CD4-positive, alpha-beta T cell treated with Interleukin-17A for 4 hours (primary cell): ENCODE measurements at regions not wholly inside any gene's neighbourhood (a gene's known extent, or its start where the extent isn't known, plus 50 kb on each side); places are given as distances from the start of the nearest gene placed in this dataset.

Source experiments
- DNase-seq: peaks from one replicate; pipeline ENCODE4 v3.0.0-alpha.2; 2020; ENCODE audit warnings: mixed read lengths

GRCh38 chr5:77157732-77158532, 52.5 kb upstream of the PDE8B start:
- DNase-seq: no peak

GRCh38 chr5:77156379-77156778, 54.1 kb upstream of the PDE8B start:
- no peak for DNase-seq

GRCh38 chr5:77155179-77155785, 55.2 kb upstream of the PDE8B start:
- peak; percentile 51 for DNase-seq

- DNase-seq: no peak
These were observed 58.0 kb upstream of the PDE8B start for GRCh38 chr5:77152441-77152840.

- DNase-seq: no peak
These were observed 59.0 kb upstream of the PDE8B start for GRCh38 chr5:77151501-77151900.

GRCh38 chr5:77146896-77147295, 59.8 kb upstream of the ZBED3 start:
- DNase-seq: no peak

GRCh38 chr5:77145666-77146065, 58.6 kb upstream of the ZBED3 start:
- DNase-seq: no peak

GRCh38 chr5:77144837-77145139, 57.7 kb upstream of the ZBED3 start:
- DNase-seq: no peak

GRCh38 chr5:77143998-77144836, 57.1 kb upstream of the ZBED3 start:
- peak; percentile 73 for DNase-seq

GRCh38 chr5:77140350-77140749, 53.3 kb upstream of the ZBED3 start:
- no peak for DNase-seq

- no peak for DNase-seq
These were observed 51.9 kb upstream of the ZBED3 start for GRCh38 chr5:77139001-77139400.
